GM21825 (cell line): ENCODE measurements at regions not wholly inside any gene's neighbourhood (a gene's known extent, or its start where the extent isn't known, plus 50 kb on each side); places are given as distances from the start of the nearest gene placed in this dataset.
A peak's percentile ranks its signal among the peaks of the same experiment; 100 is the strongest.

Experiments used
- ATAC-seq: cut with Tn5 transposase; IDR thresholded peaks from one replicate; pipeline ENCODE4 v1.9.1; 2021; ENCODE audit warnings: mild to moderate bottlenecking, moderate library complexity; ENCODE audit not compliant: unreplicated experiment

- no peak for ATAC-seq
Measured at GRCh38 chr2:20523073-20523798, 76.4 kb downstream of the RHOB start.

- no peak for ATAC-seq
Measured at GRCh38 chr2:20523799-20524187, 76.9 kb downstream of the RHOB start.

- peak; percentile 73 for ATAC-seq
Measured at GRCh38 chr2:20524412-20525040, 77.7 kb downstream of the RHOB start.

GRCh38 chr2:20525041-20526035, 78.5 kb downstream of the RHOB start:
- ATAC-seq = peak; percentile 87

GRCh38 chr2:20526160-20526559, 79.3 kb downstream of the RHOB start:
- no peak for ATAC-seq

GRCh38 chr2:20526708-20527107, 79.8 kb downstream of the RHOB start:
- ATAC-seq = no peak

GRCh38 chr2:20528713-20529112, 81.8 kb downstream of the RHOB start:
- no peak for ATAC-seq

GRCh38 chr2:20530520-20530919, 83.6 kb downstream of the RHOB start:
- no peak for ATAC-seq

GRCh38 chr2:20531633-20532262, 84.9 kb downstream of the RHOB start:
- ATAC-seq = no peak

GRCh38 chr2:20532634-20533437, 86.0 kb downstream of the RHOB start:
- ATAC-seq = no peak

- ATAC-seq = no peak
Measured at GRCh38 chr2:20533993-20534622, 87.2 kb downstream of the RHOB start.

- ATAC-seq = no peak
Measured at GRCh38 chr2:20534913-20535801, 88.3 kb downstream of the RHOB start.

GRCh38 chr2:20536619-20537422, 89.9 kb downstream of the RHOB start:
- no peak for ATAC-seq

- no peak for ATAC-seq
Measured at GRCh38 chr2:20537423-20538307, 90.8 kb downstream of the RHOB start.

- ATAC-seq = no peak
Measured at GRCh38 chr2:20538308-20539132, 91.6 kb downstream of the RHOB start.

GRCh38 chr2:20539133-20539719, 92.4 kb downstream of the RHOB start:
- ATAC-seq = no peak
